ENCODE measurements at regions not wholly inside any gene's neighbourhood (a gene's known extent, or its start where the extent isn't known, plus 50 kb on each side); places are given as distances from the start of the nearest gene placed in this dataset.

DNA sequence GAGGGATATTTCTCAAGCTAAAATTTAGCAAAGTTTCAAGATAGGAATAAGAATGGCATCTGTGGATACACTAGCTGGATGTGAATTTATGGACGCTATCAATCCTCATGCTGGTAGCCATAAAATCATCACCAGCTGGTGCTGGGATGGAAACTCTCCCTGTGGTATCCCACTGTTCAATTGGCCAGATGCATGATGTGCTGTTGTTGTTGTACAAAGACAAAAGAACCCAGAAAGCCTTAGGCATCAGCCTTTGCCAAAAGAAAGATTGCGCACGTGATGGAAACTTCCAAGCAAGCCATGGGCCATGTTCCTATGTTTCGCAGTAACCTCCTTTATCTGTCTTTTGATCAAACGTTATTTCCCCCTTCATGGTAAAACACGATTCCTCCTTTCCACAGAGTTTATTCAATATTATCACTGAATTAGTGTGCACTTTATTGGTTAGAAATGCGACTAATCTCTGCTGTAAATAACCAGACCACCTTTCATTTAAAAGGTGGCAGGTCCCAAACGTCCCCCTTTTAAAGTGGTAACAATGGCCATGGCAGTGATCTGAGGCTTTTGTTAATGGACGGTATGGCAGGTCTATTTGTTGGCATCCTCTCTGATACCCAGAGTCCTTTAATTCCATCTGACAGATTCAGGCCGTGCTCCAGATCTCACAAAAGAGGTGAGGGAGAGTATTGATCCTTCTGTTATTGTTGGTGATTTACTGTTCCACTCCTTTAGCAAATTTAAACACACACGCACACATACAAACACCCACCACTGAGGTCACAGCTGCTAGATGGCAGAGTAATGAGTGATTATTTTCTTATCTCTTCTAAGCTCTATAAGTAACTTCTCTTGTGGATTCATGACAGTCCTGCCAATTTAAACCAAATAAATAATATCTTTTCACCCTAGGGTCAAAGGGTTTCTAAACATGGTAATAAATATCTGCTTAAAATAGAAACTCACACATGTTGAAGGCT is 291.2 kb upstream of the KCNMB2 start:
- intact Hi-C loops (cut with DNase I), result no loop called here
- ATAC-seq (no peak), DNase-seq (no peak)
- Histone ChIP-seq H3K27ac (no peak overlapping the region), H3K4me1 (no peaks in the 10 kb centered on the region), H3K27me3 (no peaks in the 10 kb centered on the region), H3K9me3 (peaks cover 0 to 15% (median 0%) of the 10 kb centered on the region in 12 donors), H3K4me3 (no peak overlapping the region), H3K36me3 (no peaks in the 10 kb centered on the region)
- 81 to 89% (median 82%) methylated on average over 11 of the region's 11 CpGs for WGBS, 4 donors
- TF ChIP-seq POLR2A (IDR thresholded peaks at IDR 0.05), result no peak
- TF ChIP-seq, protein P1, sequence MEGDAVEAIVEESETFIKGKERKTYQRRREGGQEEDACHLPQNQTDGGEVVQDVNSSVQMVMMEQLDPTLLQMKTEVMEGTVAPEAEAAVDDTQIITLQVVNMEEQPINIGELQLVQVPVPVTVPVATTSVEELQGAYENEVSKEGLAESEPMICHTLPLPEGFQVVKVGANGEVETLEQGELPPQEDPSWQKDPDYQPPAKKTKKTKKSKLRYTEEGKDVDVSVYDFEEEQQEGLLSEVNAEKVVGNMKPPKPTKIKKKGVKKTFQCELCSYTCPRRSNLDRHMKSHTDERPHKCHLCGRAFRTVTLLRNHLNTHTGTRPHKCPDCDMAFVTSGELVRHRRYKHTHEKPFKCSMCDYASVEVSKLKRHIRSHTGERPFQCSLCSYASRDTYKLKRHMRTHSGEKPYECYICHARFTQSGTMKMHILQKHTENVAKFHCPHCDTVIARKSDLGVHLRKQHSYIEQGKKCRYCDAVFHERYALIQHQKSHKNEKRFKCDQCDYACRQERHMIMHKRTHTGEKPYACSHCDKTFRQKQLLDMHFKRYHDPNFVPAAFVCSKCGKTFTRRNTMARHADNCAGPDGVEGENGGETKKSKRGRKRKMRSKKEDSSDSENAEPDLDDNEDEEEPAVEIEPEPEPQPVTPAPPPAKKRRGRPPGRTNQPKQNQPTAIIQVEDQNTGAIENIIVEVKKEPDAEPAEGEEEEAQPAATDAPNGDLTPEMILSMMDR (IDR thresholded peaks at IDR 0.05), result no peak

DNA sequence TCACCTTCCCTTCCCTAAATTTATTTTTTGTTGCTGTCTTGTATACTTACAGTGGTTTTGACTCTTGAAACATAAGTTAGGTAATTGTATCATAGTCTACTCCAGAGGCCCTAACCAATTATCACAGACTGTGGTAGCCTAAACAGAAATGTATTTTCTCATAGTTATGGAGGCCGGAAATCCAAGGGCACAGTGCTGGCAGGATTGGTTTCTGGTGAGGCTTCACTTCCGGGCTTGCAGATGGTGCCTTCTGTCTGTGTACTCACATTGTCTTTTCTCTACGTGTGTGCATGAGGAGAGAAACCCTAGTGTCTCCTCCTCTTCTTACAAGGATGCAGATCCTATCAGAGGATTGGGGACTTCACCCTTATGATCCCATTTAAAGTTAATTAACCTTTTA is 290.2 kb upstream of the KCNMB2 start:
- Histone ChIP-seq H3K36me3 (no peaks in the 10 kb centered on the region), H3K4me3 (no peak overlapping the region), H3K27me3 (no peaks in the 10 kb centered on the region), H3K4me1 (no peaks in the 10 kb centered on the region), H3K9me3 (peaks cover 0 to 15% (median 0%) of the 10 kb centered on the region in 12 donors), H3K27ac (no peak overlapping the region)
- DNase-seq (no peak), ATAC-seq (no peak)
- TF ChIP-seq, protein P1 (IDR thresholded peaks at IDR 0.05), result no peak
- TF ChIP-seq POLR2A (IDR thresholded peaks at IDR 0.05), result no peak
- intact Hi-C loops (cut with DNase I), result no loop called here
- 94 to 96% (median 95%) methylated on average over 3 of the region's 3 CpGs for WGBS, 4 donors

DNA sequence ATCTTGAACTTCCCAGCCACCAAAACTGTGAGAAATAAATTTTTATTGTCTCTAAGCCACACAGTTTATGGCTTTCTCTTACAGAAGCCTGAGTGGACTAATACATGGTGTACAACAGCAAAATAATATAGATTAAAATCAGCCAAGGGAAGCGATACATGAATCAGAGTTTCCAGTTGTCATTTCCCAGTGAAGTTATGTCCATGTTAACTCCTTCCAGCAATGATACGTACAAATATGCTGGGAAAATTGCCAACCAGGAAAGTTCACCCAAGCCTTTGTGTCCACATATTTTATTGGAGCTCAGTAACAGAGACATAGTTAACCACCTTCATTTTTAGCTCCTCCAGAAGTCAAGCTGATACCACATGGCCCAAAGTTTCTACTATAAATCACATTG is 280.9 kb upstream of the KCNMB2 start:
- no peak for ATAC-seq
- Histone ChIP-seq H3K9me3 (peaks cover 0 to 9% (median 0%) of the 10 kb centered on the region in 12 donors), H3K27me3 (no peaks in the 10 kb centered on the region), H3K4me1 (no peaks in the 10 kb centered on the region), H3K27ac (no peak overlapping the region), H3K4me3 (no peak overlapping the region), H3K36me3 (no peaks in the 10 kb centered on the region)
- 40 to 54% (median 48%) methylated on average over 2 of the region's 2 CpGs for WGBS, 4 donors
- intact Hi-C loops (cut with DNase I), result no loop called here
- TF ChIP-seq, protein P1 (IDR thresholded peaks at IDR 0.05), result no peak
- no peak for TF ChIP-seq POLR2A (IDR thresholded peaks at IDR 0.05)
- no peak for DNase-seq

DNA sequence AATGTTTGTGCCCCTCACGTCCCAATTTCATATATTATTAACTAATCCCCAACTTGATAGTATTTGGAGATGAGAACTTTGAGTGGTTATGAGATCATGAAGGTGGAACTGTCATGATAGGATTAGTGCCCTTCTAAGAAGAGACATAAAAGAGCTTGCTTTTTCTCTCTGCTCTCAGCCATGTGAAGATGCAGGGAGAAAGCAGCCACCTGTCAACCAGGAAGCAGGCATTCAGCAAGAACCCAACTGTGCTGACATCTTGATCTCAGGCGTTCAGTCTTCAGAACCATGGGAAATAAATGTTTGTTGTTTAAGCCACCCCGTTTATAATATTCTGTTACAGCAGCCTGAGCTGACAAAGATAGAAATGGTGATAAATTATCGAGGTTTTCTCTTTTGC is 278.7 kb upstream of the KCNMB2 start:
- TF ChIP-seq, protein P1 (IDR thresholded peaks at IDR 0.05), result no peak
- no peak for TF ChIP-seq POLR2A (IDR thresholded peaks at IDR 0.05)
- intact Hi-C loops (cut with DNase I), result no loop called here
- Histone ChIP-seq H3K27ac (no peak overlapping the region), H3K9me3 (no peaks in the 10 kb centered on the region), H3K36me3 (no peaks in the 10 kb centered on the region), H3K4me1 (peaks cover 0 to 10% (median 0%) of the 10 kb centered on the region in 12 donors), H3K4me3 (no peak overlapping the region), H3K27me3 (no peaks in the 10 kb centered on the region)
- 86 to 96% (median 91%) methylated on average over 4 of the region's 4 CpGs for WGBS, 4 donors
- ATAC-seq (no peak), DNase-seq (no peak)

Data from heart left ventricle (tissue), 16 donors.